KMS-11 (cell line): ENCODE measurements at regions not wholly inside any gene's neighbourhood (a gene's known extent, or its start where the extent isn't known, plus 50 kb on each side); places are given as distances from the start of the nearest gene placed in this dataset.

Experiments
- H2AFZ ChIP-seq: fragments of 200-600 bp; sonication (generic); 2 replicates; pipeline ENCODE4 v1.6.1; 2016; ENCODE audit warnings: antibody characterized with exemption, mixed run types, low read depth
- H3K27ac ChIP-seq: fragments of 200-600 bp; sonication (generic); 2 replicates; pipeline ENCODE4 v1.6.1; 2016; ENCODE audit warnings: mild to moderate bottlenecking, mixed run types
- H3K27me3 ChIP-seq: fragments of 200-600 bp; sonication (generic); 2 replicates; pipeline ENCODE4 v1.6.1; 2017; ENCODE audit warnings: mild to moderate bottlenecking, low read depth, mixed run types, moderate library complexity; ENCODE audit not compliant: insufficient read depth
- H3K36me3 ChIP-seq: fragments of 200-600 bp; sonication (generic); 2 replicates; pipeline ENCODE4 v1.6.1; 2017; ENCODE audit warnings: mild to moderate bottlenecking, mixed run types; ENCODE audit not compliant: insufficient read depth
- H3K4me1 ChIP-seq: fragments of 200-600 bp; sonication (generic); 2 replicates; pipeline ENCODE4 v1.6.1; 2016; ENCODE audit warnings: mild to moderate bottlenecking, low read depth, mixed run types; ENCODE audit not compliant: poor library complexity, severe bottlenecking
- H3K4me2 ChIP-seq: fragments of 200-600 bp; sonication (generic); 2 replicates; pipeline ENCODE4 v1.7.0; 2016; ENCODE audit warnings: mild to moderate bottlenecking, mixed run types
- H3K4me3 ChIP-seq: fragments of 200-600 bp; sonication (generic); IDR thresholded peaks from 2 replicates; pipeline ENCODE4 v1.6.1; 2017; ENCODE audit warnings: low read depth, low read length, mixed read lengths; ENCODE audit not compliant: insufficient read depth
- H3K79me2 ChIP-seq: fragments of 200-600 bp; sonication (generic); 2 replicates; pipeline ENCODE4 v1.6.1; 2016; ENCODE audit warnings: low read depth, mixed run types; ENCODE audit not compliant: insufficient read depth
- H3K9ac ChIP-seq: fragments of 200-600 bp; sonication (generic); 2 replicates; pipeline ENCODE4 v1.6.1; 2016; ENCODE audit warnings: mild to moderate bottlenecking, mixed run types
- H4K20me1 ChIP-seq: fragments of 200-600 bp; sonication (generic); 2 replicates; pipeline ENCODE4 v1.6.1; 2016; ENCODE audit warnings: mild to moderate bottlenecking, mixed run types; ENCODE audit not compliant: insufficient read depth
- TF ChIP-seq, protein P1 (sequence below): fragments of 200-600 bp; sonication (generic); conservative IDR thresholded peaks from 2 replicates; pipeline ENCODE4 v1.6.1; 2017; ENCODE audit warnings: low read depth, mild to moderate bottlenecking, antibody characterized with exemption, low read length, moderate library complexity, mixed read lengths

DNA sequence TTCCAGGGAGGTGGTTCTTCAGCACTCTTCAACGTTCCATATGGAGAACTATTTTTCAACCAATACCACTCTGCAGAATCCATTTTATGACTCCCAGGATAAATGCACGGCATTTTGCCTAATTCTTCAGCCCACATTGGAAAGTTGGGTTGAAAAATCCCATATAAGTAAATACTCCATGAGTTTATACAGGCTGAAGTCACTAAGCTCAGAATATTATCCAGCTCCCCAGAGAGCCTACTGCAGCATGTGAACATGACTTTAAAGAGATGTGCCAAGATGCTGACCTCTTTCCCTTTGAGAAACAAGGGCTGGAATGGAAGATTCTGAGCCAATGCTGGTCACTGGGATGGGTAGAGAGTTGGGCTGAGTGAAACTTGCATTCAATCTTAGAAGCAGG lies 111.9 kb upstream of the SLIT3 start:
- Histone ChIP-seq H3K9ac (no peak overlapping the region), H2AFZ (no peak overlapping the region), H3K79me2 (no peaks in the 10 kb centered on the region), H3K4me3 (no peak overlapping the region), H3K36me3 (no peaks in the 10 kb centered on the region), H3K27ac (no peak overlapping the region), H3K4me1 (peaks cover 15% of the 10 kb centered on the region), H3K4me2 (no peak overlapping the region), H4K20me1 (no peaks in the 10 kb centered on the region), H3K27me3 (no peaks in the 10 kb centered on the region)
- TF ChIP-seq, protein P1, sequence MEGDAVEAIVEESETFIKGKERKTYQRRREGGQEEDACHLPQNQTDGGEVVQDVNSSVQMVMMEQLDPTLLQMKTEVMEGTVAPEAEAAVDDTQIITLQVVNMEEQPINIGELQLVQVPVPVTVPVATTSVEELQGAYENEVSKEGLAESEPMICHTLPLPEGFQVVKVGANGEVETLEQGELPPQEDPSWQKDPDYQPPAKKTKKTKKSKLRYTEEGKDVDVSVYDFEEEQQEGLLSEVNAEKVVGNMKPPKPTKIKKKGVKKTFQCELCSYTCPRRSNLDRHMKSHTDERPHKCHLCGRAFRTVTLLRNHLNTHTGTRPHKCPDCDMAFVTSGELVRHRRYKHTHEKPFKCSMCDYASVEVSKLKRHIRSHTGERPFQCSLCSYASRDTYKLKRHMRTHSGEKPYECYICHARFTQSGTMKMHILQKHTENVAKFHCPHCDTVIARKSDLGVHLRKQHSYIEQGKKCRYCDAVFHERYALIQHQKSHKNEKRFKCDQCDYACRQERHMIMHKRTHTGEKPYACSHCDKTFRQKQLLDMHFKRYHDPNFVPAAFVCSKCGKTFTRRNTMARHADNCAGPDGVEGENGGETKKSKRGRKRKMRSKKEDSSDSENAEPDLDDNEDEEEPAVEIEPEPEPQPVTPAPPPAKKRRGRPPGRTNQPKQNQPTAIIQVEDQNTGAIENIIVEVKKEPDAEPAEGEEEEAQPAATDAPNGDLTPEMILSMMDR: no peak

DNA sequence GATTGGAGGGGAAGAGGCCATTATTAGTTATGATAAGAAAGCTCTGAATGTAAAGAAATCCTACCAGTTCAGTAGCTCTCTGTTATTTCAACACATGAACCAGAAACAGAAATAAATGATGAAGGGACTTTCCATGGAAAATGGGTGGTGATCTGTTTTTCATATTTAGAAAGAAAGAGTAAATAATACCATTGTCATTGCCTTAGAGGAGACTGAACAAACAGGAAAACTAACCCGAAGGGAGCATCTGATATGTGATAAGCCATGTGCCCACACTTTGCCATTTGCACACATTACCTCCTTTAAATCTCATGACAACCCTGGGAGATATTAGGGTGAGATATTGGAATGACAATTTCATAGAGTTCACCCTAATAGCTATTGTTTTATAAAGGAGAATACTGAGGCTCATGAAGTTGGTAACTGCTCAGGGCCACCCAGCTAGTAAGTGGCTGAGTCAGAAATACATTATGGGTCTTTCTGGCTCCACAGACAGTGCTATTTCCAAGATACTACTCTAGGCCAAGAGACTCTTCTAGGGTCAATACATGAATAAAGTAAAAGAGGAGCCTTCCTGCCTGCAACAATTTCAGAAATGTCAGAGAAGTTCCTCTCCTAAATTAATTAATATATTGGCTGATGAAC lies 111.0 kb upstream of the SLIT3 start:
- H3K27ac ChIP-seq: no peak overlapping the region
- peaks cover 7% of the 10 kb centered on the region for H3K4me1 ChIP-seq
- no peak overlapping the region for H3K9ac ChIP-seq
- H2AFZ ChIP-seq: no peak overlapping the region
- H3K79me2 ChIP-seq: no peaks in the 10 kb centered on the region
- TF ChIP-seq, protein P1: no peak
- no peaks in the 10 kb centered on the region for H4K20me1 ChIP-seq
- H3K4me3 ChIP-seq: no peak overlapping the region
- H3K27me3 ChIP-seq: no peaks in the 10 kb centered on the region
- H3K36me3 ChIP-seq: no peaks in the 10 kb centered on the region
- no peak overlapping the region for H3K4me2 ChIP-seq

DNA sequence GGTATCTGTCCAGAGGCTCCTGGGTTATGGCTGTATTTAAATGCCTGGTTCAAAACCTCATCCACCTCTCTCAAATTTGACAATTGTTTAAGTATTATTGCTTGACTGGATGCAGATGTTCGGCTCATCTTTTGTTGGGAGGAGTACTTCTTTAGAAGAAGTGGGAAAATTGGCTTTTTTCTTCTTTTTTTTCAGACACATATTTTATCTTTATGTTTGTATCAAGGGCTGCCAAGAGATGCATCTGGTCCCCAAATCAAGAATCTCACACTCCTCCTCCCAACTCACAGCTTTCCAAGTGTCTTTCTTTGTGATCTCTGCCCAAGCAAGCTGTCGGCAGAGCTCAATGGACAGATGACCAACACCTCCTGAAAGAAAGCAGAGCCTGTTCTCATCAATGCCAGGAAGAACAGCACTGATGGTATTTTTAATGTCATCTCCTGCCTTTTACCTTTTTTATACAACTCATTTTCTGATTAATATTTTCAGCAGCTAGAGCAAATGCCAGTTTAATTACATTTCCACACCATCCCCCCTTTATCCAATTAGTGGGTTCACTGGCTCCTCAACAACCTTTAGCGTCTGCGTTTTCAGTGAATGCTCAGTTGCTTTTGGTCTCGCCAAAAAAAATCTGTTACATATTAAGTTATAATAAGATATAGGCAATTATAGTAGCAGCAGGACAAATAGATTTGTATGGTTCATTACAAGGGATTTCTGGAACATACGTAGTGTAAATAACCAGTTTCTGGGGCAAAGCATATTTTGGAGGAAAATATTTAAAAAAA lies 110.3 kb upstream of the SLIT3 start:
- H4K20me1 ChIP-seq: no peaks in the 10 kb centered on the region
- peaks cover 7% of the 10 kb centered on the region for H3K4me1 ChIP-seq
- TF ChIP-seq, protein P1: no peak
- no peak overlapping the region for H3K27ac ChIP-seq
- no peak overlapping the region for H3K9ac ChIP-seq
- no peaks in the 10 kb centered on the region for H3K36me3 ChIP-seq
- H3K27me3 ChIP-seq: no peaks in the 10 kb centered on the region
- no peaks in the 10 kb centered on the region for H3K79me2 ChIP-seq
- H3K4me2 ChIP-seq: no peak overlapping the region
- no peak overlapping the region for H3K4me3 ChIP-seq
- no peak overlapping the region for H2AFZ ChIP-seq

DNA sequence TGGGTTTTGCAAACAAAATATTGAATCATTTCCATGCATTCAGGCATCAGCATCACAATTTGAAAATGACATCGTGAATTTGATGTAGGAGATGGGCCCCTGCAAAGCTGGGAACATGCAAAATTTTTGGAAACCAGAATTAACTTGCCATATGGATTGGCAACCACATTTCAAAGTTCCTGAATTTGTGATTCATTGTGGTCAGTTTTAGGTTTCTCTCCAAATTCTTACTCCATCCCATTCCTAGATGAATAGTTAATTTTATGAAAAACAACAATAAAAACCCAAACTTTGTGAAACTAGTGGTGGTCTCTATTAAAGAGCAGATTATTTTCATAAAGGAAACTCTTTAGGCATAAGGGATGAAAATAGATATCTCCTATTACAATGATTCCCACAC lies 107.8 kb upstream of the SLIT3 start:
- Histone ChIP-seq H4K20me1 (no peaks in the 10 kb centered on the region), H3K27ac (no peak overlapping the region), H2AFZ (no peak overlapping the region), H3K9ac (no peak overlapping the region), H3K4me2 (no peak overlapping the region), H3K79me2 (no peaks in the 10 kb centered on the region), H3K4me1 (no peaks in the 10 kb centered on the region), H3K36me3 (no peaks in the 10 kb centered on the region), H3K4me3 (no peak overlapping the region), H3K27me3 (no peaks in the 10 kb centered on the region)
- TF ChIP-seq, protein P1: no peak
